PC-3 (cell line): ENCODE measurements at regions not wholly inside any gene's neighbourhood (a gene's known extent, or its start where the extent isn't known, plus 50 kb on each side); places are given as distances from the start of the nearest gene placed in this dataset.
A peak's percentile ranks its signal among the peaks of the same experiment; 100 is the strongest.

ENCODE experiments used
- ATAC-seq: fragments of 200-7000 bp; cut with Tn5 transposase; 2 replicates; pipeline ENCODE4 v1.9.1; 2020; ENCODE audit warnings: mild to moderate bottlenecking, moderate library complexity
- BruUV-seq: library from RNA; stranded (reverse); fragments of 400-500 nt; replicated peaks from 2 replicates; lab custom pipeline; 2021; lab: Mats Ljungman, UMichigan
- CTCF ChIA-PET: fragments of 300-600 bp; sonication (Branson Sonifier 250); formaldehyde crosslinking; loops from one replicate; lab custom pipeline; 2022; ENCODE audit warnings: antibody characterized with exemption; lab: Charles Lee
- POLR2A ChIA-PET: fragments of 300-600 bp; sonication (Branson Sonifier 250); formaldehyde crosslinking; loops from one replicate; lab custom pipeline; 2022; ENCODE audit warnings: antibody characterized with exemption; ENCODE audit not compliant: unreplicated experiment; lab: Charles Lee
- DNase-seq: peaks from one replicate; pipeline ENCODE4 v3.0.0-alpha.2; 2015
- H2AFZ ChIP-seq: fragments of 300-600 bp; sonication (generic); 2 replicates; pipeline ENCODE4 v1.6.0; 2016; ENCODE audit warnings: antibody characterized with exemption, low read length
- H3F3A ChIP-seq: fragments of 300-600 bp; sonication (generic); one replicate; pipeline ENCODE4 v1.6.0; 2017; ENCODE audit warnings: antibody characterized with exemption, low read length, control low read depth, mild to moderate bottlenecking; ENCODE audit not compliant: unreplicated experiment
- H3K27ac ChIP-seq: fragments of 300-600 bp; sonication (generic); 2 replicates; pipeline ENCODE4 v1.5.1; 2016; ENCODE audit warnings: mild to moderate bottlenecking, low read length
- H3K27me3 ChIP-seq: fragments of 300-600 bp; sonication (generic); 2 replicates; pipeline ENCODE4 v1.6.1; 2016; ENCODE audit warnings: low read length, mixed read lengths
- H3K36me3 ChIP-seq: fragments of 300-600 bp; sonication (generic); 2 replicates; pipeline ENCODE4 v1.6.1; 2016; ENCODE audit warnings: low read depth, mixed run types, low read length, mixed read lengths
- H3K4me1 ChIP-seq: fragments of 300-600 bp; sonication (generic); 2 replicates; pipeline ENCODE4 v1.5.1; 2016; ENCODE audit warnings: low read length; ENCODE audit not compliant: insufficient read depth
- H3K4me2 ChIP-seq: fragments of 300-600 bp; sonication (generic); 2 replicates; pipeline ENCODE4 v1.6.0; 2016; ENCODE audit warnings: low read length
- H3K4me3 ChIP-seq: fragments of 300-600 bp; sonication (generic); 2 replicates; pipeline ENCODE4 v1.5.1; 2016; ENCODE audit warnings: mild to moderate bottlenecking, low read length, mixed read lengths
- H3K79me2 ChIP-seq: fragments of 300-600 bp; sonication (generic); 2 replicates; pipeline ENCODE4 v1.6.1; 2017; ENCODE audit warnings: low read length, mixed read lengths
- H3K9ac ChIP-seq: fragments of 300-600 bp; sonication (generic); 2 replicates; pipeline ENCODE4 v1.6.0; 2016; ENCODE audit warnings: mild to moderate bottlenecking, low read length
- H3K9me2 ChIP-seq: fragments of 300-600 bp; sonication (generic); replicated peaks from 2 replicates; pipeline ENCODE4 v1.6.1; 2016; ENCODE audit warnings: mixed run types, low read length, mixed read lengths
- H3K9me3 ChIP-seq: fragments of 300-600 bp; sonication (generic); 2 replicates; pipeline ENCODE4 v1.6.1; 2016; ENCODE audit warnings: low read length, mixed read lengths
- H4K20me1 ChIP-seq: fragments of 300-600 bp; sonication (generic); 2 replicates; pipeline ENCODE4 v1.6.1; 2016; ENCODE audit warnings: low read length, mixed read lengths
- CTCF ChIP-seq: fragments of 300-600 bp; sonication (generic); conservative IDR thresholded peaks from 2 replicates; pipeline ENCODE4 v1.5.1; 2017; ENCODE audit warnings: antibody characterized with exemption, low read depth, mild to moderate bottlenecking, low read length
- EZH2 ChIP-seq: fragments of 300-600 bp; sonication (generic); IDR thresholded peaks from one replicate; pipeline ENCODE4 v1.6.1; 2017; ENCODE audit warnings: antibody characterized with exemption, mild to moderate bottlenecking, low read length; ENCODE audit not compliant: unreplicated experiment
- EZH2phosphoT487 ChIP-seq: fragments of 300-600 bp; sonication (generic); IDR thresholded peaks from 2 replicates; pipeline ENCODE4 v1.6.1; 2018; ENCODE audit warnings: mild to moderate bottlenecking, antibody characterized with exemption, low read length, borderline replicate concordance
- intact Hi-C: fragments of 100-400 bp; cut with micrococcal nuclease; formaldehyde crosslinking; loops from 2 replicates; pipeline ENCODE4 v1.9.0; 2023

DNA sequence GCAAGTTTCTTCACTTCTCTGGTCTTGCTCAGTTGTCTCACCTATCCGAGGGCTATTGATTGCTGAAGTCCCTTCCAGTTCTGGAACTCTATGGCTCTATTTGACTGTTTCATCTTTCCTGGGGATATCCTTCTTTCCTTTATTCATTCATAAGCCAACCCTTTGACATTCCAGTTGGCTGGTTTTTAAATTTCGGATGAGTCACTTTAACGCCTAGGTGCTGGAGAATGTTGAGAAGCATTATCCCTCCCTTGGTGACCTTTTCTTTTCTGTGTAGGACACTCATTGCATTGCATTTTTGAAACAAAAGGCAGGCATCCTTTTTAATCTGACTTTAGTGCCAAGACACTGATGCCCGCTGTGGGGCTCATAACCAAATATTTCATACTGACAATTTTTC, 307.1 kb downstream of the TSN start:
- no peaks in the 10 kb centered on the region for H3K9me3 ChIP-seq
- POLR2A ChIA-PET, result no interaction called here
- intact Hi-C loops, result no loop called here
- H3K4me3 ChIP-seq, result no peak overlapping the region
- no peak overlapping the region for H3K9ac ChIP-seq
- no TSS peak for BruUV-seq
- no peaks in the 10 kb centered on the region for H3K36me3 ChIP-seq
- H3K27me3 ChIP-seq, result no peaks in the 10 kb centered on the region
- no peak overlapping the region for H3K4me2 ChIP-seq
- H3K9me2 ChIP-seq, result no peaks in the 10 kb centered on the region
- CTCF ChIA-PET, result no interaction called here
- no peak overlapping the region for H2AFZ ChIP-seq
- H4K20me1 ChIP-seq, result no peaks in the 10 kb centered on the region
- no peak for ATAC-seq
- TF ChIP-seq EZH2 (no peak), CTCF (no peak), EZH2phosphoT487 (no peak)
- no peaks in the 10 kb centered on the region for H3F3A ChIP-seq
- H3K27ac ChIP-seq, result no peak overlapping the region
- H3K4me1 ChIP-seq, result peaks cover 16% of the 10 kb centered on the region
- no peaks in the 10 kb centered on the region for H3K79me2 ChIP-seq
- DNase-seq, result no peak

DNA sequence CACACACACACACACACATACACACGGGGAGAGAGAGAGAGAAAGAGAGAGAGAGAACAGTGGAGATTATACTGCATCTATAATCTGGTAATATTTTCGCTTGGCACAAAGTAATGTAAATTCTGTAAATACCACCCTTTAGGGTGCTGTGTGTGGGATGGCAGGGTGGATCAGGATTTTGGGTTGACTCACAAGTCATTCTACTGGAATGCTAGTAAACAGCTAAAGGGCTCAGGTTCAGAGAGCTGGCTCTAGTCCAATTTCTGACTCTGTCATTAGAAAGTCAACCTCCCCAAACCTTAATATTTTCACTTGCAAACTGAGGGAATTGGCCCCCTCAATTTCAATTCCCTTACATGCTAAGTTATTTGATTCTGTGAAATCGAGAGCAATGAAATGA, 308.3 kb downstream of the TSN start:
- peak; percentile 86 for DNase-seq
- no peaks in the 10 kb centered on the region for H3K36me3 ChIP-seq
- intact Hi-C loops, result no loop called here
- H3K27ac ChIP-seq, result no peak overlapping the region
- H3K27me3 ChIP-seq, result no peaks in the 10 kb centered on the region
- H3K79me2 ChIP-seq, result no peaks in the 10 kb centered on the region
- peaks cover 16% of the 10 kb centered on the region for H3K4me1 ChIP-seq
- no peak overlapping the region for H2AFZ ChIP-seq
- no peaks in the 10 kb centered on the region for H3K9me3 ChIP-seq
- no peak overlapping the region for H3K4me3 ChIP-seq
- ATAC-seq, result peak; percentile 56
- POLR2A ChIA-PET, result no interaction called here
- no peaks in the 10 kb centered on the region for H4K20me1 ChIP-seq
- no TSS peak for BruUV-seq
- no peaks in the 10 kb centered on the region for H3F3A ChIP-seq
- TF ChIP-seq EZH2phosphoT487, result no peak
- no peak for TF ChIP-seq EZH2
- no peak for TF ChIP-seq CTCF
- CTCF ChIA-PET, result no interaction called here
- H3K9ac ChIP-seq, result no peak overlapping the region
- peak overlapping the region; percentile 70 for H3K4me2 ChIP-seq
- no peaks in the 10 kb centered on the region for H3K9me2 ChIP-seq

DNA sequence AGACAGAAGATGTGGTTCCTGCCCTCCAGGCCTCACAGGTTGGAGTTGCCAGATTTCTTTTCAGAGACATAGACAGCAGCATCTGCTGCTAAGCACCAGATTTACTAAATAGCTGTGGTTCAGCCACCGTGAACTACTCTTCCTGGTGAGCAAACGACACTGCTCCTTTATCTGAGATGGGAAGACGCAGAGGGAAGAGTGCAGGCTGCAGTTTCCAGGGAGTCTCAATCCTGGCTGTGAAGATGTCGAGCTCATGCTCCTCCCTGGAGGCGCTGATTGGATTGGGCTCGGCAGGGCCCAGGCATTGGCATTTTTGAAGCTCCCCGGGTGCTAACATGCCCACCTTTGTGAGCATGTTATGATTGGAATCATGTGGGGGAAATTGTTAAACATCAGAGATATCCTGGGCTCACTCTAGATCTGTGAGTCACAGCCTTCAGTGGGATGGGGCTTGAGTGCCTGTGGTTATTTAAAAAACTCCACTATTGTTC, 314.8 kb downstream of the TSN start:
- no peak overlapping the region for H3K27ac ChIP-seq
- no peaks in the 10 kb centered on the region; the same call in 1 of the 2 replicates for H3K4me1 ChIP-seq
- H3K4me3 ChIP-seq, result no peak overlapping the region
- H3K36me3 ChIP-seq, result no peaks in the 10 kb centered on the region
- no TSS peak for BruUV-seq
- H3K9ac ChIP-seq, result no peak overlapping the region
- TF ChIP-seq EZH2, result no peak
- no peak for TF ChIP-seq EZH2phosphoT487
- no peak for TF ChIP-seq CTCF
- H3K9me3 ChIP-seq, result no peaks in the 10 kb centered on the region
- no peaks in the 10 kb centered on the region for H3K27me3 ChIP-seq
- ChIA-PET POLR2A (no interaction called here), CTCF (no interaction called here)
- no peak for ATAC-seq
- H2AFZ ChIP-seq, result no peak overlapping the region
- H3K9me2 ChIP-seq, result no peaks in the 10 kb centered on the region
- H3K79me2 ChIP-seq, result no peaks in the 10 kb centered on the region
- H4K20me1 ChIP-seq, result no peaks in the 10 kb centered on the region
- no peak overlapping the region for H3K4me2 ChIP-seq
- no peaks in the 10 kb centered on the region for H3F3A ChIP-seq
- DNase-seq, result peak; percentile 22
- intact Hi-C loops, result no loop called here
